GM21526 (cell line): ENCODE measurements at regions not wholly inside any gene's neighbourhood (a gene's known extent, or its start where the extent isn't known, plus 50 kb on each side); places are given as distances from the start of the nearest gene placed in this dataset.
"Not testable (repeated sequence)": the region's sequence is repeated elsewhere in the genome, so short reads cannot be mapped to it uniquely, and the experiment has no call there.

Source experiments
- ATAC-seq: cut with Tn5 transposase; IDR thresholded peaks from one replicate; pipeline ENCODE4 v1.9.1; 2021; ENCODE audit warnings: moderate library complexity; ENCODE audit not compliant: unreplicated experiment, low FRiP score

- ATAC-seq, result no peak
Measured at GRCh38 chr15:36024031-36024688, 478.2 kb upstream of the DPH6 start.

GRCh38 chr15:36026627-36027283, 480.8 kb upstream of the DPH6 start:
- ATAC-seq, result no peak

- no peak for ATAC-seq
Measured at GRCh38 chr15:36029606-36030210, 483.7 kb upstream of the DPH6 start.

- no peak for ATAC-seq
Measured at GRCh38 chr15:36039996-36040572, 494.1 kb upstream of the DPH6 start.

GRCh38 chr15:36047018-36047716, 501.2 kb upstream of the DPH6 start:
- not testable (repeated sequence) for ATAC-seq

GRCh38 chr15:36050899-36051298, 504.9 kb upstream of the DPH6 start:
- no peak for ATAC-seq

- ATAC-seq, result not testable (repeated sequence)
Measured at GRCh38 chr15:36052641-36053040, 506.7 kb upstream of the DPH6 start.

- no peak for ATAC-seq
Measured at GRCh38 chr15:36053746-36054145, 507.8 kb upstream of the DPH6 start.

GRCh38 chr15:36059596-36059995, 513.6 kb upstream of the DPH6 start:
- ATAC-seq, result no peak

GRCh38 chr15:36062357-36062756, 516.4 kb upstream of the DPH6 start:
- ATAC-seq, result no peak

- no peak for ATAC-seq
Measured at GRCh38 chr15:36066757-36067156, 512.7 kb upstream of the CDIN1 start.

- ATAC-seq, result no peak
Measured at GRCh38 chr15:36067483-36068274, 511.7 kb upstream of the CDIN1 start.

GRCh38 chr15:36075333-36075732, 504.1 kb upstream of the CDIN1 start:
- no peak for ATAC-seq

- no peak for ATAC-seq
Measured at GRCh38 chr15:36079021-36079420, 500.4 kb upstream of the CDIN1 start.

GRCh38 chr15:36080759-36081158, 498.7 kb upstream of the CDIN1 start:
- ATAC-seq, result no peak

GRCh38 chr15:36090286-36090946, 489.0 kb upstream of the CDIN1 start:
- ATAC-seq, result no peak

- ATAC-seq, result no peak
Measured at GRCh38 chr15:36106640-36107335, 472.6 kb upstream of the CDIN1 start.

- no peak for ATAC-seq
Measured at GRCh38 chr15:36108541-36108940, 470.9 kb upstream of the CDIN1 start.
